NT2/D1 (cell line): ENCODE measurements at regions not wholly inside any gene's neighbourhood (a gene's known extent, or its start where the extent isn't known, plus 50 kb on each side); places are given as distances from the start of the nearest gene placed in this dataset.
"Not testable (repeated sequence)": the region's sequence is repeated elsewhere in the genome, so short reads cannot be mapped to it uniquely, and the experiment has no call there.

Source experiments
- SUZ12 ChIP-seq: IDR thresholded peaks from 2 replicates; pipeline ENCODE4 v1.6.1; 2011; ENCODE audit not compliant: insufficient read length, insufficient read depth; ENCODE audit errors: extremely low read depth
- YY1 ChIP-seq: IDR thresholded peaks from 2 replicates; pipeline ENCODE4 v1.6.1; 2011; ENCODE audit not compliant: insufficient read length, insufficient read depth
- ZNF274 ChIP-seq: IDR thresholded peaks from 2 replicates; pipeline ENCODE4 v1.6.1; 2011; ENCODE audit warnings: mild to moderate bottlenecking, low read depth, low read length

GRCh38 chr3:197359476-197359875 lies 61.1 kb upstream of the DLG1 start:
- not testable (repeated sequence) for TF ChIP-seq ZNF274, SUZ12, YY1
